ENCODE measurements at regions not wholly inside any gene's neighbourhood (a gene's known extent, or its start where the extent isn't known, plus 50 kb on each side); places are given as distances from the start of the nearest gene placed in this dataset.
"Not testable (repeated sequence)": the region's sequence is repeated elsewhere in the genome, so short reads cannot be mapped to it uniquely, and the experiment has no call there.

GRCh38 chr3:106268696-106269095 is 399.9 kb upstream of the CBLB start:
- no peak for DNase-seq (ENCODE audit: low spot score)

- DNase-seq (ENCODE audit: low spot score), result no peak
Observed at GRCh38 chr3:106272302-106272701, 403.5 kb upstream of the CBLB start.

- DNase-seq (ENCODE audit: low spot score), result no peak
Observed at GRCh38 chr3:106275592-106275991, 406.8 kb upstream of the CBLB start.

- DNase-seq (ENCODE audit: low spot score), result no peak
Observed at GRCh38 chr3:106276151-106276550, 407.3 kb upstream of the CBLB start.

GRCh38 chr3:106276755-106277612 is 408.2 kb upstream of the CBLB start:
- DNase-seq (ENCODE audit: low spot score), result no peak

GRCh38 chr3:106277731-106278130 is 408.9 kb upstream of the CBLB start:
- DNase-seq (ENCODE audit: low spot score), result no peak

- no peak for DNase-seq (ENCODE audit: low spot score)
Observed at GRCh38 chr3:106281221-106281620, 412.4 kb upstream of the CBLB start.

- DNase-seq (ENCODE audit: low spot score), result no peak
Observed at GRCh38 chr3:106282943-106283342, 414.1 kb upstream of the CBLB start.

- DNase-seq (ENCODE audit: low spot score), result no peak
Observed at GRCh38 chr3:106288781-106289180, 420.0 kb upstream of the CBLB start.

- no peak for DNase-seq (ENCODE audit: low spot score)
Observed at GRCh38 chr3:106290304-106290997, 421.6 kb upstream of the CBLB start.

- DNase-seq (ENCODE audit: low spot score), result no peak
Observed at GRCh38 chr3:106293161-106293560, 424.3 kb upstream of the CBLB start.

- no peak for DNase-seq (ENCODE audit: low spot score)
Observed at GRCh38 chr3:106294121-106294520, 425.3 kb upstream of the CBLB start.

GRCh38 chr3:106296062-106296461 is 427.2 kb upstream of the CBLB start:
- DNase-seq (ENCODE audit: low spot score), result no peak

- no peak for DNase-seq (ENCODE audit: low spot score)
Observed at GRCh38 chr3:106299300-106300098, 430.7 kb upstream of the CBLB start.

GRCh38 chr3:106302451-106303221 is 433.8 kb upstream of the CBLB start:
- DNase-seq (ENCODE audit: low spot score), result no peak

GRCh38 chr3:106303766-106304165 is 435.0 kb upstream of the CBLB start:
- DNase-seq (ENCODE audit: low spot score), result no peak

GRCh38 chr3:106305127-106305526 is 436.3 kb upstream of the CBLB start:
- no peak for DNase-seq (ENCODE audit: low spot score)

GRCh38 chr3:106305882-106306435 is 437.1 kb upstream of the CBLB start:
- DNase-seq (ENCODE audit: low spot score), result no peak

- no peak for DNase-seq (ENCODE audit: low spot score)
Observed at GRCh38 chr3:106309274-106309673, 440.5 kb upstream of the CBLB start.

- not testable (repeated sequence) for DNase-seq (ENCODE audit: low spot score)
Observed at GRCh38 chr3:106309798-106310197, 441.0 kb upstream of the CBLB start.

All from LoVo (cell line).